Natural killer cell (primary cell): ENCODE measurements at regions not wholly inside any gene's neighbourhood (a gene's known extent, or its start where the extent isn't known, plus 50 kb on each side); places are given as distances from the start of the nearest gene placed in this dataset.

Source experiments
- ATAC-seq, 3 donors: fragments of 150-1000 bp in 2 of 3; fragments of 200-7000 bp in 1 of 3; cut with Tn5 transposase; 1 replicate in 1 of 3; 2 replicates in 2 of 3; pipeline ENCODE4 v1.10.0; 2021; ENCODE audit warnings: mild to moderate bottlenecking in 2 of 3, moderate library complexity in 2 of 3
- DNase-seq, 2 donors: peaks; one replicate each; pipeline versions ENCODE4 v3.0.0 to v3.0.0-alpha.2; 2013 to 2021; ENCODE audit warnings: mixed read lengths in 1 of 2
- H3K27ac ChIP-seq: one replicate; pipeline ENCODE4 v1.5.1; 2013; ENCODE audit warnings: mild to moderate bottlenecking, low read length
- H3K27me3 ChIP-seq: one replicate; pipeline ENCODE4 v1.6.1; 2013; ENCODE audit warnings: low read length; ENCODE audit not compliant: control insufficient read depth, insufficient read depth
- H3K36me3 ChIP-seq: one replicate; pipeline ENCODE4 v1.6.1; 2013; ENCODE audit warnings: low read length; ENCODE audit not compliant: control insufficient read depth, insufficient read depth
- H3K4me1 ChIP-seq: one replicate; pipeline ENCODE4 v1.6.1; 2013; ENCODE audit warnings: low read length; ENCODE audit not compliant: control insufficient read depth, insufficient read depth
- H3K4me3 ChIP-seq: one replicate; pipeline ENCODE4 v1.5.1; 2013; ENCODE audit warnings: low read length
- H3K9me3 ChIP-seq: one replicate; pipeline ENCODE4 v1.6.1; 2013; ENCODE audit warnings: low read length; ENCODE audit not compliant: control insufficient read depth, insufficient read depth
- H3K27ac Mint-ChIP-seq, 2 donors: one replicate each; pipeline ENCODE4 v1.8.0; 2022; ENCODE audit warnings: mild to moderate bottlenecking in 2 of 2, mixed read lengths in 2 of 2, moderate library complexity in 1 of 2
- H3K27me3 Mint-ChIP-seq, 2 donors: one replicate each; pipeline ENCODE4 v1.8.0; 2022; ENCODE audit warnings: low read depth in 2 of 2, mixed read lengths in 2 of 2
- H3K36me3 Mint-ChIP-seq: one replicate; pipeline ENCODE4 v1.8.0; 2022; ENCODE audit warnings: mixed read lengths
- H3K4me1 Mint-ChIP-seq, 2 donors: one replicate each; pipeline ENCODE4 v1.8.0; 2022; ENCODE audit warnings: mixed read lengths in 2 of 2
- H3K4me3 Mint-ChIP-seq: one replicate; pipeline ENCODE4 v1.8.0; 2022; ENCODE audit warnings: mild to moderate bottlenecking, moderate library complexity, mixed read lengths
- H3K9me3 Mint-ChIP-seq, 2 donors: one replicate each; pipeline ENCODE4 v1.8.0; 2022; ENCODE audit warnings: mixed read lengths in 2 of 2
- CTCF ChIP-seq: fragments of 200-600 bp; IDR thresholded peaks from one replicate; pipeline ENCODE4 v1.8.0; 2022; ENCODE audit warnings: antibody characterized with exemption
- WGBS: methylation state at CpG from one replicate; pipeline ENCODE4 v1.1.7; 2013; ENCODE audit warnings: missing lambda C conversion rate; ENCODE audit not compliant: insufficient coverage; 5-methylcytosine and 5-hydroxymethylcytosine counted together
- intact Hi-C: fragments of 100-400 bp; cut with micrococcal nuclease; formaldehyde crosslinking; loops from one replicate; pipeline ENCODE4 v1.14.2; 2022

GRCh38 chr15:100721758-100722550 lies 119.6 kb downstream of the ASB7 start:
- Mint-ChIP-seq H3K27ac (no peak overlapping the region), H3K36me3 (no peaks in the 10 kb centered on the region)

GRCh38 chr15:100722551-100723314 lies 120.3 kb downstream of the ASB7 start:
- Mint-ChIP-seq H3K27ac (no peak overlapping the region), H3K27me3 (peaks cover 9 to 10% of the 10 kb centered on the region in 2 donors), H3K4me3 (no peak overlapping the region), H3K36me3 (no peaks in the 10 kb centered on the region), H3K4me1 (peaks cover 0 to 5% of the 10 kb centered on the region in 2 donors), H3K9me3 (no peaks in the 10 kb centered on the region)
- WGBS, result 93% methylated on average over 3 of the region's 3 CpGs
- no peaks in the 10 kb centered on the region for H3K4me1 ChIP-seq
- H3K27ac ChIP-seq, result no peak overlapping the region
- no peaks in the 10 kb centered on the region for H3K36me3 ChIP-seq
- H3K4me3 ChIP-seq, result no peak overlapping the region
- no peaks in the 10 kb centered on the region for H3K9me3 ChIP-seq
- no peaks in the 10 kb centered on the region for H3K27me3 ChIP-seq
- intact Hi-C loops, result no loop called here
- no peak for TF ChIP-seq CTCF
- no peak for DNase-seq
- ATAC-seq, result no peak

More at GRCh38 chr15:100721758-100722550, 119.6 kb downstream of the ASB7 start:
- Mint-ChIP-seq H3K27me3 (peaks cover 7 to 10% of the 10 kb centered on the region in 2 donors), H3K4me1 (peaks cover 0 to 5% of the 10 kb centered on the region in 2 donors), H3K9me3 (no peaks in the 10 kb centered on the region), H3K4me3 (no peak overlapping the region)
- no peak for TF ChIP-seq CTCF
- ATAC-seq, result no peak
- Histone ChIP-seq H3K27me3 (no peaks in the 10 kb centered on the region), H3K9me3 (no peaks in the 10 kb centered on the region), H3K4me3 (no peak overlapping the region), H3K36me3 (no peaks in the 10 kb centered on the region), H3K4me1 (no peaks in the 10 kb centered on the region), H3K27ac (no peak overlapping the region)
- WGBS, result 77% methylated on average over 11 of the region's 12 CpGs
- intact Hi-C loops, result no loop called here
- no peak for DNase-seq

- 90% methylated on average over 6 of the region's 6 CpGs for WGBS
- Mint-ChIP-seq H3K36me3 (no peaks in the 10 kb centered on the region), H3K4me1 (peaks cover 0 to 4% of the 10 kb centered on the region in 2 donors), H3K27me3 (peaks cover 6 to 10% of the 10 kb centered on the region in 2 donors), H3K4me3 (no peak overlapping the region), H3K9me3 (no peaks in the 10 kb centered on the region), H3K27ac (no peak overlapping the region)
- H3K27ac ChIP-seq, result no peak overlapping the region
- H3K4me3 ChIP-seq, result no peak overlapping the region
- H3K27me3 ChIP-seq, result no peaks in the 10 kb centered on the region
- DNase-seq (no peak), ATAC-seq (no peak)
- no peak for TF ChIP-seq CTCF
- intact Hi-C loops, result no loop called here
- H3K36me3 ChIP-seq, result no peaks in the 10 kb centered on the region
- H3K4me1 ChIP-seq, result no peaks in the 10 kb centered on the region
- no peaks in the 10 kb centered on the region for H3K9me3 ChIP-seq
These were observed 121.0 kb downstream of the ASB7 start for GRCh38 chr15:100723315-100723801.
